CD14-positive monocyte (primary cell): ENCODE measurements at regions not wholly inside any gene's neighbourhood (a gene's known extent, or its start where the extent isn't known, plus 50 kb on each side); places are given as distances from the start of the nearest gene placed in this dataset.

Experiments
- DNase-seq, 3 donors: peaks; one replicate each; pipeline ENCODE4 v3.0.0-alpha.2; 2011 to 2022
- H2AFZ ChIP-seq: 2 replicates; pipeline ENCODE4 v1.6.0; 2012; ENCODE audit warnings: mild to moderate bottlenecking, low read depth, low read length, inconsistent platforms; ENCODE audit not compliant: insufficient read depth, poor library complexity, severe bottlenecking
- H3K27ac ChIP-seq, 2 donors: 1 replicate in 1 of 2; 2 replicates in 1 of 2; pipeline ENCODE4 v1.5.1; 2012 to 2013; ENCODE audit warnings: low read length in 2 of 2, control low read depth in 1 of 2, inconsistent platforms in 1 of 2, low read depth in 1 of 2, mild to moderate bottlenecking in 1 of 2
- H3K27me3 ChIP-seq, 2 donors: one replicate each; pipeline versions ENCODE4 v1.6.0 to v1.6.1; 2011 to 2013; ENCODE audit warnings: low read length in 2 of 2; ENCODE audit not compliant: control insufficient read depth in 2 of 2, insufficient read depth in 2 of 2
- H3K36me3 ChIP-seq, 2 donors: replicated peaks in 1 of 2; 1 replicate in 1 of 2; 2 replicates in 1 of 2; pipeline versions ENCODE4 v1.5.1 to v1.6.1; 2012 to 2013; ENCODE audit warnings: low read length in 2 of 2, control low read depth in 1 of 2, inconsistent platforms in 1 of 2, mild to moderate bottlenecking in 1 of 2; ENCODE audit not compliant: insufficient read depth in 2 of 2, control insufficient read depth in 1 of 2
- H3K4me1 ChIP-seq, 2 donors: 1 replicate in 1 of 2; 2 replicates in 1 of 2; pipeline versions ENCODE4 v1.5.1 to v1.6.1; 2012 to 2013; ENCODE audit warnings: low read length in 2 of 2, control low read depth in 1 of 2, inconsistent platforms in 1 of 2, mild to moderate bottlenecking in 1 of 2, moderate library complexity in 1 of 2; ENCODE audit not compliant: insufficient read depth in 2 of 2, control insufficient read depth in 1 of 2
- H3K4me2 ChIP-seq: replicated peaks from 2 replicates; pipeline ENCODE3; 2012; ENCODE audit warnings: low read length, moderate library complexity, mild to moderate bottlenecking; ENCODE audit not compliant: poor library complexity, severe bottlenecking; ENCODE audit errors: extremely low read depth
- H3K4me3 ChIP-seq, 3 experiments: fragments of 200-600 bp in 1 of 3; sonication (generic) in 1 of 3; replicated peaks in 1 of 3; 1 replicate in 2 of 3; 2 replicates in 1 of 3; pipeline ENCODE4 v1.5.1; 2011 to 2013; ENCODE audit warnings: low read length in 3 of 3, mild to moderate bottlenecking in 3 of 3, control low read depth in 2 of 3, low read depth in 2 of 3, inconsistent platforms in 1 of 3, moderate library complexity in 1 of 3
- H3K79me2 ChIP-seq: 2 replicates; pipeline ENCODE4 v1.6.0; 2012; ENCODE audit warnings: mild to moderate bottlenecking, control low read depth, inconsistent platforms, low read length, moderate library complexity; ENCODE audit not compliant: insufficient read depth
- H3K9ac ChIP-seq: 2 replicates; pipeline ENCODE4 v1.6.0; 2017; ENCODE audit warnings: low read length, mild to moderate bottlenecking; ENCODE audit not compliant: insufficient read depth, poor library complexity, severe bottlenecking
- H3K9me3 ChIP-seq, 2 donors: replicated peaks in 1 of 2; 1 replicate in 1 of 2; 2 replicates in 1 of 2; pipeline versions ENCODE4 v1.5.1 to v1.6.1; 2012 to 2013; ENCODE audit warnings: low read length in 2 of 2, control low read depth in 1 of 2; ENCODE audit not compliant: control insufficient read depth in 1 of 2, insufficient read depth in 1 of 2
- H4K20me1 ChIP-seq: 2 replicates; pipeline ENCODE4 v1.6.0; 2012; ENCODE audit warnings: mild to moderate bottlenecking, low read length, control low read depth, moderate library complexity; ENCODE audit not compliant: insufficient read depth
- H3K27ac Mint-ChIP-seq, 7 donors: one replicate each; pipeline ENCODE4 v1.8.0; 2020; ENCODE audit warnings: mild to moderate bottlenecking in 7 of 7, mixed read lengths in 7 of 7, moderate library complexity in 6 of 7, inconsistent platforms in 2 of 7
- H3K27me3 Mint-ChIP-seq, 3 donors: one replicate each; pipeline ENCODE4 v1.8.0; 2021 to 2022; ENCODE audit warnings: low read depth in 3 of 3, mild to moderate bottlenecking in 3 of 3, mixed read lengths in 3 of 3, moderate library complexity in 3 of 3, inconsistent platforms in 1 of 3
- H3K36me3 Mint-ChIP-seq, 2 donors: one replicate each; pipeline ENCODE4 v1.8.0; 2020; ENCODE audit warnings: mixed read lengths in 2 of 2, inconsistent platforms in 1 of 2, mild to moderate bottlenecking in 1 of 2
- H3K4me1 Mint-ChIP-seq: one replicate; pipeline ENCODE4 v1.8.0; 2020; ENCODE audit warnings: mild to moderate bottlenecking, mixed read lengths
- H3K4me3 Mint-ChIP-seq, 2 donors: one replicate each; pipeline ENCODE4 v1.8.0; 2020; ENCODE audit warnings: mild to moderate bottlenecking in 2 of 2, mixed read lengths in 2 of 2, moderate library complexity in 1 of 2
- H3K9me3 Mint-ChIP-seq, 7 donors: one replicate each; pipeline ENCODE4 v1.8.0; 2020 to 2022; ENCODE audit warnings: mixed read lengths in 7 of 7, mild to moderate bottlenecking in 6 of 7, moderate library complexity in 6 of 7, inconsistent platforms in 2 of 7
- WGBS: methylation state at CpG from one replicate; pipeline ENCODE4 v1.1.5; 2013; ENCODE audit warnings: missing lambda C conversion rate; ENCODE audit not compliant: insufficient coverage; 5-methylcytosine and 5-hydroxymethylcytosine counted together
- intact Hi-C, 2 donors: fragments of 100-400 bp; cut with micrococcal nuclease; formaldehyde crosslinking; loops; one replicate each; pipeline versions ENCODE4 v1.15.0 to v1.15.1; 2023
- TF ChIP-seq, protein P1 (sequence below): fragments of 200-600 bp; IDR thresholded peaks from one replicate; pipeline ENCODE4 v1.8.0; 2022; ENCODE audit warnings: antibody characterized with exemption, mild to moderate bottlenecking

DNA sequence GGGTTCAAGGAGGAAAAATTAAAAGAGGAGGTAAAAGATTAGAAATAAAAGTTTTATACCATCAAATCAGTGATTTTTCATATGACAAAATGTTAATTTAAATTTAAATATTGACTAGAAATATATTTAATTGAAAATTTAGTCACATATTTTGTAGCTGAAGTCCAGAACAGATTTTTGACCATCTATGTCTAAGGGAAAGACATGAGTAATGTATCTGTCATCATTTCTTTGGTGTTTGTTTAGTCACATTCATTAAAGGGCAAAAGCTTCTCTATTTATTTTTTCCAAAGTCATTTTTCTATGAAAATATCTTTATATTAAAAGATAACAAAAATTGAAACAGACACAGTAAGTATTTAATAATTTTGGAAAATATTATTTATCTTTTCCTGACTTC, 252.0 kb upstream of the ISL1 start:
- Histone ChIP-seq H3K79me2 (no peaks in the 10 kb centered on the region), H3K9ac (no peak overlapping the region), H3K9me3 (peaks cover 11 to 18% of the 10 kb centered on the region in 2 donors), H3K4me1 (no peaks in the 10 kb centered on the region), H3K36me3 (no peaks in the 10 kb centered on the region), H3K4me2 (no peak overlapping the region), H3K27ac (no peak overlapping the region), H3K27me3 (no peaks in the 10 kb centered on the region), H2AFZ (no peak overlapping the region), H3K4me3 (no peak overlapping the region), H4K20me1 (no peaks in the 10 kb centered on the region)
- Mint-ChIP-seq H3K4me1 (no peaks in the 10 kb centered on the region), H3K27me3 (no peaks in the 10 kb centered on the region), H3K9me3 (peaks cover 2 to 14% (median 9%) of the 10 kb centered on the region in 7 donors), H3K36me3 (no peaks in the 10 kb centered on the region), H3K4me3 (no peak overlapping the region), H3K27ac (no peak overlapping the region)
- DNase-seq, result no peak
- TF ChIP-seq, protein P1, sequence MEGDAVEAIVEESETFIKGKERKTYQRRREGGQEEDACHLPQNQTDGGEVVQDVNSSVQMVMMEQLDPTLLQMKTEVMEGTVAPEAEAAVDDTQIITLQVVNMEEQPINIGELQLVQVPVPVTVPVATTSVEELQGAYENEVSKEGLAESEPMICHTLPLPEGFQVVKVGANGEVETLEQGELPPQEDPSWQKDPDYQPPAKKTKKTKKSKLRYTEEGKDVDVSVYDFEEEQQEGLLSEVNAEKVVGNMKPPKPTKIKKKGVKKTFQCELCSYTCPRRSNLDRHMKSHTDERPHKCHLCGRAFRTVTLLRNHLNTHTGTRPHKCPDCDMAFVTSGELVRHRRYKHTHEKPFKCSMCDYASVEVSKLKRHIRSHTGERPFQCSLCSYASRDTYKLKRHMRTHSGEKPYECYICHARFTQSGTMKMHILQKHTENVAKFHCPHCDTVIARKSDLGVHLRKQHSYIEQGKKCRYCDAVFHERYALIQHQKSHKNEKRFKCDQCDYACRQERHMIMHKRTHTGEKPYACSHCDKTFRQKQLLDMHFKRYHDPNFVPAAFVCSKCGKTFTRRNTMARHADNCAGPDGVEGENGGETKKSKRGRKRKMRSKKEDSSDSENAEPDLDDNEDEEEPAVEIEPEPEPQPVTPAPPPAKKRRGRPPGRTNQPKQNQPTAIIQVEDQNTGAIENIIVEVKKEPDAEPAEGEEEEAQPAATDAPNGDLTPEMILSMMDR, result no peak
- intact Hi-C loops, result no loop called here

DNA sequence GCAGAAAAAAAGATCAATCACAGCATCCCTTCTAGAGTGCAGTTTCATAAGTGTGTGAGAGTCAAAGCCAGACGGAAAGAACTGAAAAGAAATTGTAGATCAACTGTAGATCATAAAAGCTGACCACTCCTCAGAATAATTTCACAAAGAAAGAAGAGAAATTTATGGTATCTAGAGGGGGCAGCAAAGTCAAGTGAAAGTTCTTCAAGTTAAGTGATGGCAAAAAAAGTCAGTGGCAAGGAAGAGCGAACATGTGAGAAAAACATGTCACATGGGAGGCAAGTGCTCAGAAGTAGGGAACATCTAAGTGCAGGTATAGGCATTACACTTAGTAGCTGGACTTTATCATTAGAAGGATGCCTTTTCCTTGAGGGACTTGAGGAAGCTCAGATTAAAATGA, 245.1 kb upstream of the ISL1 start:
- no peaks in the 10 kb centered on the region for H3K27me3 Mint-ChIP-seq
- Histone ChIP-seq H3K27me3 (no peaks in the 10 kb centered on the region), H3K4me3 (no peak overlapping the region)

More for the DNA sequence above, 245.1 kb upstream of the ISL1 start:
- H3K27ac ChIP-seq, result no peak overlapping the region
- 78% methylated on average over 1 of the region's 2 CpGs for WGBS
- H3K79me2 ChIP-seq, result no peaks in the 10 kb centered on the region
- intact Hi-C loops, result no loop called here
- H3K4me1 Mint-ChIP-seq, result no peaks in the 10 kb centered on the region
- H3K9me3 Mint-ChIP-seq, result peaks cover 0 to 14% (median 8%) of the 10 kb centered on the region in 7 donors
- no peaks in the 10 kb centered on the region for H3K36me3 Mint-ChIP-seq
- H3K27ac Mint-ChIP-seq, result no peak overlapping the region
- H3K36me3 ChIP-seq, result no peaks in the 10 kb centered on the region
- H3K9me3 ChIP-seq, result peaks cover 4 to 9% of the 10 kb centered on the region in 2 donors
- DNase-seq, result no peak
- TF ChIP-seq, protein P1, result no peak
- H2AFZ ChIP-seq, result no peak overlapping the region
- no peak overlapping the region for H3K9ac ChIP-seq
- no peaks in the 10 kb centered on the region for H3K4me1 ChIP-seq
- no peaks in the 10 kb centered on the region for H4K20me1 ChIP-seq
- no peak overlapping the region for H3K4me2 ChIP-seq
- no peak overlapping the region for H3K4me3 Mint-ChIP-seq
